A549 (cell line): ENCODE measurements at regions not wholly inside any gene's neighbourhood (a gene's known extent, or its start where the extent isn't known, plus 50 kb on each side); places are given as distances from the start of the nearest gene placed in this dataset.

Source experiments
- ATAC-seq, 2 experiments: fragments of 200-7000 bp in 1 of 2; fragments of >200 bp in 1 of 2; cut with Nextera tagmentation in 1 of 2; cut with Tn5 transposase in 1 of 2; 3 replicates each; pipeline versions ENCODE4 v1.8.0 to v1.9.1; 2018 to 2020; ENCODE audit warnings: mild to moderate bottlenecking in 1 of 2, moderate library complexity in 1 of 2
- CTCF ChIA-PET: fragments of 300-600 bp; sonication (Branson Sonifier 250); formaldehyde crosslinking; extraction: SDS; loops from one replicate; lab custom pipeline; 2021; ENCODE audit warnings: antibody characterized with exemption, inconsistent platforms; lab: Yijun Ruan, JAX
- POLR2A ChIA-PET: fragments of 350-600 bp; formaldehyde crosslinking; extraction: SDS; loops from one replicate; lab custom pipeline; 2021; ENCODE audit warnings: antibody characterized with exemption, inconsistent platforms; lab: Yijun Ruan, JAX
- DNase-seq, 2 experiments: peaks; one replicate each; pipeline versions ENCODE4 v3.0.0 to v3.0.0-alpha.2; 2011 to 2016; ENCODE audit warnings: low read depth in 1 of 2, low spot score in 1 of 2
- FAIRE-seq: peaks from 2 replicates; lab custom pipeline; 2011; peaks lifted over from hg19 to GRCh38; lab: Jason Lieb, UNC
- H3K27ac ChIP-seq, 2 experiments: fragments of >200 bp; sonication (Bioruptor Twin); formaldehyde crosslinking; 3 replicates each; pipeline ENCODE4 v1.5.1; 2016 to 2017
- H3K4me1 ChIP-seq: fragments of >200 bp; sonication (Bioruptor Twin); formaldehyde crosslinking; 3 replicates; pipeline ENCODE4 v1.6.1; 2016
- H3K4me2 ChIP-seq: fragments of >200 bp; sonication (Bioruptor Twin); formaldehyde crosslinking; 3 replicates; pipeline ENCODE4 v1.6.1; 2016
- H3K4me3 ChIP-seq: fragments of >200 bp; sonication (Bioruptor Twin); formaldehyde crosslinking; 3 replicates; pipeline ENCODE4 v1.5.1; 2016
- H3K9me3 ChIP-seq: fragments of >200 bp; sonication (Bioruptor Twin); formaldehyde crosslinking; 3 replicates; pipeline ENCODE4 v1.6.1; 2016
- BCL3 ChIP-seq: fragments of >200 bp; sonication (Bioruptor Twin); formaldehyde crosslinking; IDR thresholded peaks from 3 replicates; pipeline ENCODE4 v1.6.1; 2016
- CBX8 ChIP-seq: fragments of 200-600 bp; sonication (generic); IDR thresholded peaks from 2 replicates; pipeline ENCODE4 v1.6.1; 2016
- CEBPB ChIP-seq, 2 experiments: fragments of >200 bp in 1 of 2; sonication (Bioruptor Twin) in 1 of 2; formaldehyde crosslinking in 1 of 2; IDR thresholded peaks; 2 replicates each; pipeline ENCODE4 v1.6.1; 2012 to 2016
- CHD2 ChIP-seq: fragments of 150-350 bp; IDR thresholded peaks from 2 replicates; pipeline ENCODE4 v1.6.1; 2014; ENCODE audit warnings: low read length; ENCODE audit not compliant: partially characterized antibody
- CHD4 ChIP-seq: fragments of 200-600 bp; sonication (generic); IDR thresholded peaks from 2 replicates; pipeline ENCODE4 v1.6.1; 2016; ENCODE audit warnings: antibody characterized with exemption, mild to moderate bottlenecking, borderline replicate concordance
- ELK1 ChIP-seq: fragments of 150-350 bp; IDR thresholded peaks from 2 replicates; pipeline ENCODE4 v1.6.1; 2014; ENCODE audit warnings: low read depth, mild to moderate bottlenecking, low read length
- FOSB ChIP-seq: fragments of 250-450 bp; sonication (Bioruptor Pico); IDR thresholded peaks from 2 replicates; pipeline ENCODE4 v1.5.0; 2020; ENCODE audit warnings: mild to moderate bottlenecking, moderate library complexity
- HES2 ChIP-seq: fragments of >200 bp; sonication (Bioruptor Twin); formaldehyde crosslinking; IDR thresholded peaks from 2 replicates; pipeline ENCODE4 v1.6.1; 2016
- HEYL ChIP-seq: fragments of 250-450 bp; sonication (Bioruptor Pico); IDR thresholded peaks from 2 replicates; pipeline ENCODE4 v1.8.0; 2021; ENCODE audit warnings: mild to moderate bottlenecking, moderate library complexity
- HOXA7 ChIP-seq: fragments of 250-450 bp; sonication (Bioruptor Pico); IDR thresholded peaks from 2 replicates; pipeline ENCODE4 v1.5.0; 2020; ENCODE audit warnings: mild to moderate bottlenecking, moderate library complexity
- JUN ChIP-seq, 2 experiments: fragments of >200 bp; sonication (Bioruptor Twin); formaldehyde crosslinking; IDR thresholded peaks; 2 replicates in 1 of 2; 3 replicates in 1 of 2; pipeline ENCODE4 v1.6.1; 2016 to 2017
- KDM5A ChIP-seq: fragments of 200-600 bp; sonication (generic); IDR thresholded peaks from 2 replicates; pipeline ENCODE4 v1.6.1; 2016; ENCODE audit warnings: antibody characterized with exemption, mild to moderate bottlenecking
- MAX ChIP-seq: IDR thresholded peaks from 2 replicates; pipeline ENCODE4 v1.6.1; 2012
- NPAS2 ChIP-seq: fragments of 250-450 bp; sonication (Bioruptor Pico); IDR thresholded peaks from 2 replicates; pipeline ENCODE4 v1.8.0; 2022; ENCODE audit warnings: mild to moderate bottlenecking, moderate library complexity, borderline replicate concordance
- PBX3 ChIP-seq: IDR thresholded peaks from 2 replicates; pipeline ENCODE4 v1.6.1; 2012
- PHF8 ChIP-seq: fragments of 200-600 bp; sonication (generic); IDR thresholded peaks from 2 replicates; pipeline ENCODE4 v1.6.1; 2016; ENCODE audit warnings: low read depth, mild to moderate bottlenecking, antibody characterized with exemption, moderate library complexity, borderline replicate concordance
- POLR2A ChIP-seq: IDR thresholded peaks from 2 replicates; pipeline ENCODE4 v1.6.1; 2012; ENCODE audit warnings: mild to moderate bottlenecking, low read length
- POLR2AphosphoS2 ChIP-seq: conservative IDR thresholded peaks from 2 replicates; pipeline ENCODE4 v1.6.1; 2012; ENCODE audit warnings: low read length, improper control_type of control experiment, inconsistent platforms
- RAD21 ChIP-seq, 2 experiments: fragments of >200 bp in 1 of 2; sonication (Bioruptor Twin) in 1 of 2; formaldehyde crosslinking in 1 of 2; IDR thresholded peaks in 1 of 2; conservative IDR thresholded peaks in 1 of 2; 2 replicates in 1 of 2; 3 replicates in 1 of 2; pipeline ENCODE4 v1.6.1; 2012 to 2018; ENCODE audit warnings: inconsistent platforms in 1 of 2
- RNF2 ChIP-seq: fragments of 200-600 bp; sonication (generic); IDR thresholded peaks from 2 replicates; pipeline ENCODE4 v1.6.1; 2016; ENCODE audit warnings: low read depth, mild to moderate bottlenecking, antibody characterized with exemption, moderate library complexity, borderline replicate concordance
- TFCP2L1 ChIP-seq: fragments of 250-450 bp; sonication (Bioruptor Pico); IDR thresholded peaks from 2 replicates; pipeline ENCODE4 v1.5.0; 2021; ENCODE audit warnings: mild to moderate bottlenecking
- TP53 ChIP-seq: fragments of 250-450 bp; sonication (Bioruptor Pico); IDR thresholded peaks from 2 replicates; pipeline ENCODE4 v1.5.0; 2021; ENCODE audit warnings: mild to moderate bottlenecking, moderate library complexity
- ZNF302 ChIP-seq: fragments of 250-450 bp; sonication (Bioruptor Pico); IDR thresholded peaks from 2 replicates; pipeline ENCODE4 v1.9.0; 2021; ENCODE audit warnings: inconsistent platforms, mild to moderate bottlenecking, moderate library complexity
- WGBS: methylation state at CpG from one replicate; pipeline ENCODE4 v1.1.6; 2017; ENCODE audit errors: missing lambda C conversion rate; 5-methylcytosine and 5-hydroxymethylcytosine counted together

- TF ChIP-seq ELK1 (no peak), CEBPB (IDR thresholded peaks at IDR 0.05) (no peak), TFCP2L1 (CRISPR knock-in tag) (no peak), MAX (no peak), POLR2AphosphoS2 (no peak), RNF2 (no peak)
Observed at GRCh38 chr2:2831633-2832032, 500.6 kb upstream of the MYT1L start (continued).

GRCh38 chr2:2830576-2830975 is 499.5 kb upstream of the MYT1L start:
- TF ChIP-seq CHD4 (no peak), NPAS2 (no peak), KDM5A (no peak), ELK1 (no peak), JUN (IDR thresholded peaks at IDR 0.05) (no peak), CHD2 (no peak), PHF8 (no peak), HES2 (no peak), POLR2A (no peak), HEYL (CRISPR knock-in tag) (no peak), PBX3 (no peak), RAD21 (conservative IDR thresholded peaks at IDR 0.05 in 1 of 2, IDR thresholded peaks at IDR 0.05 in 1 of 2) (no peak), HOXA7 (no peak), TP53 (no peak), CEBPB (IDR thresholded peaks at IDR 0.05) (no peak), RNF2 (no peak), FOSB (CRISPR knock-in tag) (no peak), CBX8 (no peak)
- FAIRE-seq (no peak), DNase-seq (no peak), ATAC-seq (no peak)
- POLR2A ChIA-PET: no interaction called here
- Histone ChIP-seq H3K4me1 (no peaks in the 10 kb centered on the region), H3K4me3 (no peak overlapping the region), H3K27ac (no peak overlapping the region), H3K4me2 (no peak overlapping the region), H3K9me3 (no peaks in the 10 kb centered on the region)
- WGBS: 15% methylated on average over 3 of the region's 3 CpGs
- CTCF ChIA-PET: no interaction called here

GRCh38 chr2:2828774-2829368 is 497.8 kb upstream of the MYT1L start:
- no peak for FAIRE-seq
- no peak for TF ChIP-seq ZNF302 (CRISPR knock-in tag)
- no peak for TF ChIP-seq BCL3
- TF ChIP-seq POLR2A: no peak
- TF ChIP-seq CHD2: no peak
- DNase-seq: no peak
- ChIA-PET POLR2A (interaction anchor here (0.5 kb wide), 1 partner anchor 708 kb away, joined by 3 read pairs; no protein-coding TSS in a partner anchor), CTCF (no interaction called here)
- no peak overlapping the region for H3K27ac ChIP-seq
- H3K9me3 ChIP-seq: no peaks in the 10 kb centered on the region
- no peak overlapping the region for H3K4me3 ChIP-seq
- 7% methylated on average over 12 of the region's 13 CpGs for WGBS
- ATAC-seq: no peak; a peak in 1 of 6 replicates
- H3K4me2 ChIP-seq: no peak overlapping the region
- no peaks in the 10 kb centered on the region for H3K4me1 ChIP-seq
